Stimulated activated CD8-positive, alpha-beta memory T cell treated with anti-CD3 and anti-CD28 coated beads, Interleukin-12 subunit alpha, Interleukin-12 subunit beta, amount 100 ng/mL, for 24 hours (primary cell): ENCODE measurements at regions not wholly inside any gene's neighbourhood (a gene's known extent, or its start where the extent isn't known, plus 50 kb on each side); places are given as distances from the start of the nearest gene placed in this dataset.

Source experiments
- DNase-seq: peaks from one replicate; pipeline ENCODE4 v3.0.0-alpha.2; 2020; ENCODE audit errors: extremely low read depth

DNA sequence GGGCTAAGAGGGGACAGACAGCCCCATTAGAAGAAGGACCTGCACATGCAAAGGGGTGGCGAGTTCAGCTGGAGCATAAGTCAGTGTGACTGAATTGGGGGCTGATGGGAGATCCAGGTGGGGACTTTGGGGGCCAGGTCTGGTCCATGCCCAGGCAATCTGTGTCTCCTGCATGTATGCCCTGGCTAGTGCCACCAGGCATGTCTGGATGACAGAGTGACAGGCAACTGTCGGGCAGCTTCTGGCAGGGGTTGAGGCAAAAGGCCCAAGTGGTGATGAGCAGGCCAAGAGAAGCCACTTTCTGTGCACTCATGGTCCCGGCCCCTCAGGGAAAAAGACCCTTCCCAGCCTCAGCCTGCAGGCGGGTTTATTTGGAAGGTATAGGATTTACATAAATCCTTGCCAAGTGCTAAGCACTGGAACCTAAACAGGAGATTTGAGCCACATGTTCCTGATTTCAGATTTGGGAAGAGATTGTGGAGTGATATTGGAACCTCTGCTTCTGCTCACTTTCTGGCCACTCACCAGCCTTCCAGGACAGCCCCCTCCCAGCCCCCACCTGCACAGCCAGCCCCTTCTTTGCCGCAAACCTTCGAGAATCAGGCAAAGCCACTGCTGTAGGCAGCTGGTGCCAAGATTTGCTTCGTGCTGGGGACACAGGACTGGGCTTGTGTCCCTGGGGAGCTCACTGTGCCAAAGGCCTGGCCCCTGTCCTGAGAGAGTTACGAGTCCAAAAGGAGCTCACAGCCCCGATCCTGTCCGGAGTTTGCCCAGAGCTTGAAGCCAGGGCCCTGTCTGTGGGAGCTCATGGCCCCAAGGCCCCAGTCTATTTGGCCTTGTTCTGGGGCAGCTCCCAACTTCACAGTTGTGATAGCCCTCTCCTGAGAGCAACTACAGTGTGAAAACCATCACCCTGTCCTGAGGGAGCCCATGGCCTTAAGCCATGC is 232.5 kb upstream of the RTL1 start:
- DNase-seq = no peak

DNA sequence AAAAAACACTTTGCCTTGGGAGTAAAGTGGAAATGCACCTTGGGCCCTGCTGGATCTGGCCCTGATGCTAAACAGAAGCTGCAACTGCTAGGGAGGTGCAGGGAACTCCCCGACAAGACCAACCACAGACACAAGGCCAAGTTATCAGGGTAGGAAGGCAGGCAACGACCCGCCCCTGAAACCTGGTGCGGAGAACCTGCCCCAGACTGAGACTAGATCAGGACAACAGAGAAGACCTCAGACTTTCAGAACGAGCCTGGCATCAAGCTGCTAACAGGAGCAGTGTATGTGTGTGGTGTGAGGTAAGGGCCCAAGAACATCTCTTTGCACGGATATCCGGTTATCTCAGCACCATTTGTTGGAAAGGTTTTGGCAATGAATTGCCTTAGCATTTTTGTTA is 233.7 kb upstream of the RTL1 start:
- DNase-seq = no peak

DNA sequence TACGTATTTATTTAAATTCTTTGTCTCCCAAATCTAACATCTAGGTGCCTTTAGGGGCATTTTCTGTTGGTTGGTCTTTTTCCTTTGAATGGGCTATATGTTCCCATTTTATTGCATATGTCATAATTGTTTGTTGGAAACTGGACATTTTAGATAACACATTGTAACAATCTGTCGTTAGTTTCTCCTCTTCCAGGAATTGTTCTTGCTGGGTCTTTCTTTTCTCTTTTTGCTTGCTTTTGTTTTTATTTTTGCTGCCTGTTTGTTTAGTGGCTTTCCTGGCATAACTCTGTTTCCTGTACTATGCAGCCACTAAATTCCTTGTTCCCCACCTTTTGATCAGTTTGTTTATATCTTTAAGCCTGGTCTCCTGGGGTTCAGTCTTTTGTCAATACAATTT is 244.3 kb upstream of the RTL1 start:
- DNase-seq = no peak

DNA sequence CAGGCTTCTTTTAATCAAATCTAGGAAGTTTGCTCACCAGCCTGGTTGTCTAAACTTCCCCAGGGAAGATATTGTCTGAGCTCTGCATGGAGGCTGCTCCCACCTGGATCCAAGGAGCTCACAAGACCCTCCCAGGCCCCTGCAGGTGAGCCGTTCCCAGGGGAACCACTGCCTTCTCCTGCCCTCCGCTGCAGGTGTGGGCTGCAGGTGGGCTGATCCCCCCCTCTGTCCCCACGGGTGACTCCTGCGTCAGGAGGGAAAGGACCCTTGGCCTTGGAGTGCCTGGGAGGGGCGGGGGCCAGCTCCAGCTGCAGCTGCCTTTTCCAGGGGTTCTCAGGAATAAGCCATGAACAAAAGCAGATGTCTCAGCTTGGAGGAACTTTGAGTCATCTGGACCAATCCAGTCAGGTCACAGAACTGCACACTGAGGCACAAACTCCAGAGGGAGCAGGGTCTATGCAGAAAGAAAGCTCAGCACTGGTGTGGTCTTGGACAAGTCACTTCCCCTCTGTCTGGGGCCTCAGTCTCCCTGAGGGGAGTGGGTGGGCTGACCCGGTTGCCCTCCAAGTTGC is 246.6 kb upstream of the RTL1 start:
- DNase-seq = no peak

DNA sequence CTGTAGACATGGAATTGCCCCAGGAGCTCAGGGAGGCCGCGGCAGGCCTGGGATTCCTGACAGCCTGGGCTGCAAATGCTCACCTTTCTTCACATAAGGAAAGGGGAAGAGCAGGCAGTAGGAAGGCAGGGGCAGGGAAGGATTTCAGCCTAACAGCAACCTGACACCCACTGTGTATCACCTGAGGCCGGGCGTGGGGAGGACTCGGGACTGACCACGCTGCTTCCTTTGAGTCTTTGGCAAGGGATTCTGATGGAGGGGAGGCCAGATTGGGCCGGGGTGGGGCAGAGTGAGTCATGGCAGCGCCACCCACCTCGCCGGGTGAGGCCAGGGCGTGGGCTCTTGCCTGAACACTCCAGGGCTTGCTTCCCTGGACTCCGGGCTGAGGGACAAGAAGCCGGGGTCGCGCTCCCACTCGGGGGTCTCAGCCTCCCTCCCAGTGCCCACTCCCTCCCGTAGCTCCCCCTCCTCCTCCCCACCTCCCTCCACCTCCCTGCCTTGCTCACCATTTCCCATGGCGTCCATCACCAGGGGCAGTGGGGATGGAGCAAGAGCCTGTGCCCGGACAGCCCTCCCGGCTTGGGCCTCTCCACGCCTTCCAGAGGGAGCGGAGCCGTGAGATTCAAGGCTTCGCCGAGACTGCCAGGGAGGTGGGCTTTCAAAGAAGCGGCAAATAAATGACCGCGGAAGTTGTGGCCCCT is 247.9 kb upstream of the RTL1 start:
- DNase-seq = no peak

DNA sequence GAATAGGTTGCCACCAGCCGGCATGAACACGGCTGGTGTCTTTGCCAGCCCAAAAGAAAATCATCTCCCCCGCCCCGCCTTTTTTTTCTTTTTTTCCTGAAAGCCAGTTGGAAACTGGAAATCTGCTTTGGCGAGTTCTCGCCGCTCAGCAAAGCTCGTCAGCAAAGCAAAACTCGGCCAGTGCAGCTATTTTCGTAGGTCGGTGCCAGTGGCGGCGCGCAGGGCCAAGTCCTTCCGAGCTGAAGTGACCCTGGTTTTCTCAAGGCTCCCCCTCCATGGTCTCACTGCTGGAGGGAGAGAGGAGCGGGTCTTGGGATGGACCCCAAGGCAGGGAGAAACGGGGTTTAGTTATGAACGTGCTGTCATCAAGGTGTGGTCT is 248.4 kb upstream of the RTL1 start:
- no peak for DNase-seq

DNA sequence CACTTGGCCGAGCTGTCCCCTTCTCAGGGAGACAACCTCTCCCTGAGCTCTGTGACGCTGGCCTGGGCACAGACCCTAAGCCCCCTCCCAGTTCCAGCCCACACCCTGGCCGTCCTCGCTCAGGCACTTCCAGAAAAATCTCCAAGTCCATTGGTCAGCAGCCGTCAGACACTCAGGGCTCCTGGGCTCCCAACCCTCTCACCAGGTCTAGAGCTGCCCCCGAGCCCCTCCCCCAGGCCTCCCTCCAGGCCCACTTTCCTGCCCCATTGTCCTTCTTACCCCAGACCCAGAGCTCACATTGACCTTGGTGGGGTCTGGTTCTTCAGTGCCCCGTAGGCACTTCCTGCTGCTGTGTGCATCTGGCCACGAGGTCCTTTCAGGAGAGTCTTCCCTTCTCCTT is 249.3 kb upstream of the RTL1 start:
- no peak for DNase-seq

DNA sequence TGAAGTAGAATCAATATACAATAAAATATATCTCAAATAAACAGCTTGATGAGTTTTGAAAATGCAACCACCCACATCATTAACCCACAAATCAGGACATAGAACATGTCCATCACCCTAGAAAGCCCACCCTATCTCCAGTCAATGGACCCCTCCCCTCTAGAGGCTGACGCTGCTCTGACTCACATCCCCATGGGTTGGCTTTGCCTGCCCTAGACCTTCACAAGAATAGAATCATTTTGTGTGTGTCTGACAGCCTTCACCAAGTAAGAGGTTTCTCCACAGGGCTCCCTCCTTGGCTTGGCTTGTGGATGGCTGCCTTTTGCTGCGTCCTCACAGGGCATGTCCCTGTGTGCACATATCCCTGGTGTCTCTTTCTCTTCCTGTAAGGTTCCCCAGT is 250.2 kb upstream of the RTL1 start:
- DNase-seq = no peak

DNA sequence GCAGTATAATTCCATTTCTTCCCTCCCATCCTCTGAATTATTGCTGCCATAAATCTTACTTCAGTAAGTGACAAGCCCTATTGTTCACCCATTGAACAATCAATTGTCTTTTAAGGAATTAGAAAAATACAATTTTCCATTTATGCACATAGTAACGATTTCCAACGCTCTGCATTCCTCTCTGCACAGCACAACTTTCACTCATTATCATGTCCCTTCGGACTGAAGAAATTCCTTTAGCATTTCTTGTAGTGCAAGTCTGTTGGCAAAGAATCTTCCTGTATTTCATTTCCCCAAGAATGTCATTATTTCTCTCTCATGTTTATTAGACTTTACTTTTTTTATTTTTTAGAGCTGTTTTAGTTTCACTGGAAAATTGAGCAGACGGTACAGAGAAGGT is 252.1 kb upstream of the RTL1 start:
- DNase-seq = no peak

DNA sequence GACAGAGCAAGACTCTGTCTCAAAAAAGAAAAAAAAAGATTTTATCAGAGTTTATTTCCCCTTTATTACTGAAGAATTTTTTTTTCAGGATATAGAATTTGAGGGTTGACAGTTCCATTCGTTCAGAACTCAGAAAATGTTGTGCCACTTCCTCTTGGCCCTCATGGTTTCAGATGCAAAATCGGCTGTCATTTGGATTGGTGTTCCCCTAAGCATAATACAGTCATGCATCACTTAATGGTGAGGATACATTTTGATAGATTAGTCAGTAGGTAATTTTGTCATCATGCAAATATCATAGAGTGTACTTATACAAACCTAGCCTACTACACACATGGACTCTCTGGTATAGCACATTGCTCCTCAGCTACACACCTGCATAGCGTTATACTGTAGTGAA is 263.9 kb upstream of the RTL1 start:
- no peak for DNase-seq

DNA sequence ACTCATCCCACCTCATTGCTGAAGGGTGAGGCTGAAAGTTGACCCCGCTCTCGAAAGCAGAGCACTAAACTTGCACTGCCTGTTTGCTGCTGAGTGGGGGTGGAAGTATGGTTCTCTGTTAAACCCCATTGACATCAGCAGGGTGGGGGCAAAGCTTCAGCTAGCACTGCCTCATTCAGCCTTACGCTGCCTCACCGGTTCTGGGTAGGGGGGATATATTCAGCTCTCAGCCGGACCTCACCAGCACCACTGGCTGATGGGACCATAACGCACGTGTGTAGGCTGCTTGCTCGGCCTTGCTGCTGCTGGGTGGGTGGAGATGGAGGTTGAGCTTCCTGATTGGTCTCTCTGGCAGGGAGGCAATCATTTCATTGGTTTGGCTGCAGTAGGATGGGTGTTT is 265.7 kb upstream of the RTL1 start:
- DNase-seq = no peak

DNA sequence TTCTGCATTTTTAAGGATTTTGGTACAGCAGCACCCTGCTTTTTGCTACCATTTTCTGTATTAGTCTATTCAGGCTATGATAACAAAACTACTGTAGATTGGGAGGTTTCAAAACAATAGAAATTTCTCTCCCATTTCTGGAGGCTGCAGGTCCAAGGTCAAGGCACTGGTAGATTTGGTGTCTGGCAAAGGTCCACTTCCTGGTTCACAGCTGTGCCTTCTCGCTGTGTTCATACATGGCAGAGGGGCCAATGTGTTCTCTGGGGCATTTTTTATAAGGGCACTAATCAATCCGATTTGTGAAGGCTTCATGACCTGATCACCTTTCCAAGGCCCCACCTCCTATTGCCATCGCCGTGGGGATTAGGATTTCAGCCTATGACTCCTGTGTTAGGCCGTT is 268.1 kb upstream of the RTL1 start:
- no peak for DNase-seq

DNA sequence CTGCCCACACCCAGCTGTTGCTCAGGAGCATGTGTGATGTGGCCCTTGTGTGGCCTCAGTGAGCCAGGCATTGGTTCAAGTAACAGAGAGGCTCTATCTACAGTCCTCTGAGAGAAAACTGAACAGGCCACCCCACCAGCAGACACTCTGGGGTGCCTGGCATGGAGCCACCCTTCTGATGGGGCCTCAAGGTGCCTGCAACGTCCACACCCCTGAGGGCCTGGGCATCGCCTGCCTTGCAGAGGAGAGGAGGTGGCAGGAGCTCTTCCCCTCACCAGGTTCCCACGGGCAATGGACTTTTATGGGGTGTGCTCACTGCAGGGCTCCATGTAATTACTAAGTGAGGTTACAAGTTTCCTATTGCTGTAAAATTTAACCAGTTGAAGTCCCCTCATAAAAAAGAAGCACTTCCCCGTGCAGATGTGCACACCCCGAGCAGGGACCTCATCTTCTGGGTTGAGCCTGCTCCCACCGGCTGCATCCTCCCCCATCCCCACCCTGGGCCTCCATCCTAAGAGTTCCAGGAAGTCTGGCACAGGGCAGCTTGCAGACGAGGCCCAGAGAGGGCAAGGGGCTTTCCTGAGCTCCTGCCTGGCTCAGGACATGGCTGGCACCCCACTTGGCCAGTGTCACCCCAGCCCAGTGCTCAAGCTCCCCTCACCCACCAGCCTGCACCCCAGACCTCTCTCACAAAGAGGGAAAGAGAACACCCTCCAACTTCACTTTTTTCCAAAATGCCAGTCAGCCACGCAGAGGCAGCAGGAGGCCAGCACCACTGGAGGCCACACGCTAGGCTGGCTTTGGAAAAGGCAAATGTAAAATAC is 270.4 kb upstream of the RTL1 start:
- no peak for DNase-seq

DNA sequence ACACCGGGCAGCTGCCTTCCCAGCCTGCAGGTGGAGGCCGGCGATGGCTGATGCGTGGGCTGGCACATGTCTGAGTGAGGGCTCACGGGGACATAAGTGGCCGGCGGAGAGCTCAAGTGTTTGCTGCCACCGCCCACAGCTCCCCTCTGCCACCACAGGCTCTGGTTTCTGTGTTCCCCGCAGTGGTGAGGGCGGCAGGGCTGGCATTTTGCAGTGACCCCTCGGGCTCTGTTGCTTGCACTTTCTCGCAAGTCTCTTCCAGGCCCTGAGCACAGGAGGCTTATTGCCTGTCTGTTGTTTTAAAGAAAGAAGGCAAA is 271.0 kb upstream of the RTL1 start:
- DNase-seq = no peak

DNA sequence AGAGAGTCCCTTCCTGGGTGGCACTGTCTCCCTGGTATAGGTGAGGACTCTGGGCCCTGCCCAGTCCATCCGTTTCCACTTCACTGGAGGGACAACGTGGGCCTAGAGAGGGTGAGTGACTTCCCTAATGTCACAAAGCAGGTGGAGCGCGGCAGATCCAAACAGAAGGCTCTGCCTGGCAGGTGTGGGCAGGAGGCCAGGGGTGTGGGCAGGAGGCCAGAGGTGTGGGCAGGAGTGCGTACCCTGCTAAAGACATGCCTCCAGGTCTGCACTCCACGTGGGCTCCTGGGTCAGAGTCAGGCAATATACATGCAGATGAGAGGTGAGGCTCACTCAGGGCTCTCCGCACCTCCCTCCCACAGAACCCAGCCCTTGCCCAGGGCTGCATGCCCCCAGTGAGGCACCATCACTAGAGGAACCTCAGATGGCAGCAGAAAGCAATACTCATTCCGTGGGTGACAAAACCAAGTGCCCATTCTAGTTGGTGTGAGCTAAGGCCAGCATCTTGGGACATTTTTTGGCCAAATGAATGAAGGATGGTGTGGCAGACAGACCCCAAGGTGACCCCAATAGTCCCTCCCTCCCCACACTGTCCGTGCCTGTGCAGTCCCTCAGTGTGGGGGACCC is 271.6 kb upstream of the RTL1 start:
- DNase-seq = no peak

DNA sequence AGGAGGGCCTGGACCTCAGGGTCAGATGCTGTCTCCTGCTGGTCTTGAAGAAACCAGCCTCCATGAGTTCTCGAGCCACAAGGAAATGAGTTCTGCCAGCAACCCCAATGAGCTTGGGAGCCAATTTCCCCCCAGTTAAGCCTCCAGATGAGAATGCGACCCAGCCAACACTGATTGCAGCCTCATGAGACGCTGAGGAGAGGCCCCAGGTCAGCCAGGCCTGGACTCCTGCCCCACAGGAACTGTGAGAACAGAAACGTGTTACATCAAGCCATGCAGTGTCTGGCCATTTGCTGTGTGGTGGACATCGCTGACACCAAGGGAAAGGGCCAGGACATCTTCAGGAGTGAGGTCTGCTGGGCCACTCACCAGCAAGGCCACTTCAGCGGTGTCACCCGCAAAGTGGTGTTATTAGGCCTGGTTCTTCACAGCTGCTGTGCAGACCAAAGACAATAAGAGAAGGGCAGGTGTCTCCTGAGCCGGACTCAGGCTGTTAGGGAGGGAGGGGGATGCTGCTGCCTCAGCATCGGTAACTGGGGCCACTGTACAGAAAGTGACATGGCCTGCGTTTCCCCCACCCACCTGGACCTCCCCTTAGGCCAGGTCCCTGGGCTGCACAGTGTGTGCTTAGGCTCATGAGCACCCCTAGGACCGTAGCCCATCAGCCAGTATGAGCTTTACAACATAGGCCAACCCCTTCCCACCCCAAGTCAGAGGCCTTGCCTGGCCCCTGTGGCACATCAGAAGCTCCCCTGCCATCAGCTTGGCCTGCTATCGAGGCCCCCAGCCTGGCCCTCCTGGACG is 272.4 kb upstream of the RTL1 start:
- no peak for DNase-seq

DNA sequence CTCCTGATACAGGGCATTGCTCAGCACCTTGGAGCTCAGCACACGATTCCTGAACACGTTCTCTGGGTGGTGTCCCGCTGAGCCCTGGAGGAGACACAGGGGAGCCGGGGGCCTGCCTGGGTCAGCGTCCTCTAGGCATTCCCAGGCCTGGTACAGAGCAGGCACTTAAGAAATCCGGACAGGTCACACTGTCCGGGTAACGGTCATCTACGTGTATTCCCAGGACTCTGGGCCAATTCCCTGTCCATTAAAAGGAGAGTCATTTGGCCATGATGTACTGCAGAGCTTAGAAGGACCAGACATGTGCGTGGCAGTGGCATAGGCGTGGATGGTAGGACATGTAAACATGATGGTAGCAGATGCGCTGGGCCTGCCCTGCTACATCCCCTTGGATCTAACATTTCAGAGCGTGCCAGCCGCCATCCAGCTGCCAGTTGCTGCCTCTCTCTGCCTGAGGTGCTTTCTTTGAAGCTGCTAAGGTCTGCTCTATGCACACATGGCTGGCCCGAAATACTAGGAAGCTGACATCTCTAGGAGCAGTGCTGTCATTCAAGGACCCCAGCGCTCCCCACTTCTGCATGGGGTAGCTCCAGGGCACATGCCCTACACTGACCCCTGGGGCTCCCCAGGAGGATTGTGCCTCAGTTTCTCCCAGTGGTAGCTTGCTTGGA is 273.1 kb upstream of the RTL1 start:
- DNase-seq = no peak

DNA sequence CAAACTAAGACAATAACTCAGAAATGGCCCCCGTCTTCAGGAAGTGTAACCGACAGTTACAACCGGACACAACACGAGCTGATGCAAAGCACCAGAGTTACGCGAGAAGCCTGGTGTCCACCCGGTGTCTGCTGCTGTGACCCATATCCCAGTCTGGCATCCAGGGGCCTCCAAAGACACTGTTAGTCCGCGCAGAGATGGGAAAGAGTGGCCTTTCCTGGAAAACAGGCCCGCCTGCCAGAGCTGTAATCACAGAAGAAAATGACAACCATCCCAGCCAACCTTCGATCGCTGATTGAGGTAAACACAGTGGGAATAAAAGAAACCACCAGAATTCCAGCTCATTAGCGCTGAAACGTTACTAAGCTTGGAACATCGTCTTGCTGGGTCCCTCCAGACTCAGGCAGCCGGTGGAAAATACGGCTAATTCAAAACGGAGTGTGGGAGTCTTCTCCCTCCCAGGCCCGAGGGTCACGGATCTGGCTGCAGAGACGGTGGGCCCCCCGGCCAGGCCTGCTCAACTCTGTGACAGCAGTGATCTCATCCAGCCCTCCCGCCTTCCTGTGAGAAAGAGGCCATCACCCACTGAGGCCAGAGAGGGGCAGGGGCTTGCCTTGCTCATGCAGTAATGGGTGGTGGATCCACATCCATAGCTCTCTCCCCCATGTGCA is 273.9 kb upstream of the RTL1 start:
- DNase-seq = no peak

DNA sequence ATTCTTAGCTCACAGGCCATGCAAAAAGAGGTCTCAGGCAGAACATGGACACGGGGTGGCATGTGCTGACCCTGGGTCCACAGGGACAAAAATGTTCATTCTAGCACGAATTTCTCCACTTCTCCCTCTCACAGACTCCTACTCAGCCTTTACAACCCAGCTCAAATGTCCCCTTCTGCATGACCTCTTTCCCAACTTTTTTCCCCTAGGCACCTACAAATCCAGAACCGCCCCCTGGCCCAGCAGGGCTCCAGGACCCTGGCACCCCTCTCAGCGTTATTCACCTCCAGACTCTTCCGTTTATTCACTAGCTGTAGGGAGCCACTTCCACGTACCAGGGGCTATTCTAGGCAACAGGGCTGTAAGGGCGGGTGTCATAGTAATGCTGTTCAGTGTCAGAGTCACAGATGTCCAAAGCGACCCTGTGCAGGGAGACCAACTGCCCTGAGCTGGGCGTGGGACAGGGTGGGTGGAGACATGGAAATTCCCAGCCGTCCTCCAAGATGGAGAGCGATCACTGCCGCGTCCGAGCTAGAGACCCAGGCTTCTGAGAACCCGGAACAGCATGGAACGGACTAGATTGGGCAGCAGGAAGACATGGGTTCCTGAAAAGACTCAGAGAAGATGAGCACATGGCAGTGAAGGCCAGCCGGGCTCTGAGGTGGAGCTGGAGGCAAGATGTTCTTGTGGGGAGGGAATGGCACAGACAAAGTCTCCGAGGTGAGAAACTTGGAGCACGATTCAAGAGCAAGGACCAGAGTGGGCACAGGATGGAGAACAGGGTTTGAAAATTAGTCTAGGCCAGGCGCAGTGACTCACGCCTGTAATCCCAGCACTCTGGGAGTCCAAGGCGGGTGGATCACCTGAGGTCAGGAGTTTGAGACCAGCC is 274.9 kb upstream of the RTL1 start:
- no peak for DNase-seq
